Liver (tissue), 3 donors: ENCODE measurements at regions not wholly inside any gene's neighbourhood (a gene's known extent, or its start where the extent isn't known, plus 50 kb on each side); places are given as distances from the start of the nearest gene placed in this dataset.

Source experiments
- CTCF ChIP-seq: fragments of 150-350 bp; IDR thresholded peaks from 2 replicates; pipeline ENCODE4 v1.5.1; 2017; ENCODE audit warnings: improper control_type of control experiment, low read depth, low read length; ENCODE audit not compliant: missing input control
- FOXA1 ChIP-seq: IDR thresholded peaks from 2 replicates; pipeline ENCODE4 v1.6.1; 2016; ENCODE audit warnings: antibody characterized with exemption
- GABPA ChIP-seq, 2 donors: IDR thresholded peaks in 1 of 2; conservative IDR thresholded peaks in 1 of 2; 2 replicates each; pipeline ENCODE4 v1.6.1; 2016; ENCODE audit warnings: antibody characterized with exemption in 2 of 2, mild to moderate bottlenecking in 1 of 2, moderate library complexity in 1 of 2
- REST ChIP-seq: IDR thresholded peaks from 2 replicates; pipeline ENCODE4 v1.6.1; 2016; ENCODE audit warnings: antibody characterized with exemption, mild to moderate bottlenecking
- TAF1 ChIP-seq: conservative IDR thresholded peaks from 2 replicates; pipeline ENCODE4 v1.6.1; 2016; ENCODE audit warnings: antibody characterized with exemption, mild to moderate bottlenecking
- YY1 ChIP-seq: IDR thresholded peaks from 2 replicates; pipeline ENCODE4 v1.6.1; 2016; ENCODE audit warnings: antibody characterized with exemption, mild to moderate bottlenecking
- donor health status: healthy.
- donor health status: healthy.

GRCh38 chr9:26459959-26460358 is 432.6 kb downstream of the CAAP1 start:
- TF ChIP-seq CTCF: no peak
- TF ChIP-seq YY1: no peak
- TF ChIP-seq FOXA1: no peak
- no peak for TF ChIP-seq REST
- no peak for TF ChIP-seq TAF1
- TF ChIP-seq GABPA (IDR thresholded peaks at IDR 0.05 in 1 of 2, conservative IDR thresholded peaks at IDR 0.05 in 1 of 2): no peak
